Spinal cord (tissue), 9 donors: ENCODE measurements at regions not wholly inside any gene's neighbourhood (a gene's known extent, or its start where the extent isn't known, plus 50 kb on each side); places are given as distances from the start of the nearest gene placed in this dataset.
"Not testable (repeated sequence)": the region's sequence is repeated elsewhere in the genome, so short reads cannot be mapped to it uniquely, and the experiment has no call there.

Experiments
- DNase-seq, 6 donors: peaks; one replicate each; pipeline versions ENCODE4 v3.0.0 to v3.0.0-alpha.2; 2013 to 2015; ENCODE audit warnings: low spot score in 6 of 6, low read depth in 4 of 6
- H3K27ac ChIP-seq: one replicate; pipeline ENCODE4 v1.5.1; 2013; ENCODE audit warnings: low read depth, low read length, control low read depth
- H3K27me3 ChIP-seq: one replicate; pipeline ENCODE4 v1.6.1; 2013; ENCODE audit warnings: low read length; ENCODE audit not compliant: control insufficient read depth, insufficient read depth
- H3K36me3 ChIP-seq: one replicate; pipeline ENCODE4 v1.6.1; 2013; ENCODE audit warnings: low read length; ENCODE audit not compliant: control insufficient read depth, insufficient read depth
- H3K4me1 ChIP-seq: one replicate; pipeline ENCODE4 v1.6.1; 2013; ENCODE audit warnings: low read length; ENCODE audit not compliant: control insufficient read depth, insufficient read depth
- H3K4me3 ChIP-seq: one replicate; pipeline ENCODE4 v1.5.1; 2013; ENCODE audit warnings: low read depth, low read length, control low read depth
- H3K9me3 ChIP-seq: one replicate; pipeline ENCODE4 v1.6.1; 2013; ENCODE audit warnings: low read length; ENCODE audit not compliant: control insufficient read depth, insufficient read depth
- WGBS: methylation state at CpG from one replicate; pipeline ENCODE4 v1.1.5; 2013; ENCODE audit warnings: missing lambda C conversion rate; ENCODE audit not compliant: insufficient coverage; 5-methylcytosine and 5-hydroxymethylcytosine counted together
- donor health status: healthy.

DNA sequence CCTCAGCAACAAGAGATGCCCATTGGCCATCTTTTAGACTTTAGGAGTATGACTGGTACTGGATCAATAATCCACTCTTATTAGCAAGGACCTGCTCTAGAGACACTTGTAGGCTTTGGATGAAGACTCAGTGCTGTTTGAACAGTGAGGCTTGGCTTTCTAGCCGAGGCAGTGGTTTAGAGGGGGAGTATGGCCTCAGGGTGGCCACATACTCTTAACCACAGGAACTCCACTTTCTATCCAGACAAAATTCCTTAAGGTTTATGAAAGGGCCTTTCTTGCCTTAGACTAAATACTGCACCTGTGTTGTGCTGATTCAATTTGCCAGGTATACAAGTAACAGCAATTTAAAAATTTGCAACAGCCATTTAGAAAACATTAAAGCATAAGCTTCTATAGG, 1046.3 kb downstream of the DIPK2A start:
- Histone ChIP-seq H3K4me3 (no peak overlapping the region), H3K27ac (no peak overlapping the region), H3K4me1 (no peaks in the 10 kb centered on the region), H3K36me3 (no peaks in the 10 kb centered on the region), H3K27me3 (no peaks in the 10 kb centered on the region), H3K9me3 (no peaks in the 10 kb centered on the region)
- DNase-seq = no peak
- WGBS = no CpG with 5 or more reads among the region's 1 CpG

DNA sequence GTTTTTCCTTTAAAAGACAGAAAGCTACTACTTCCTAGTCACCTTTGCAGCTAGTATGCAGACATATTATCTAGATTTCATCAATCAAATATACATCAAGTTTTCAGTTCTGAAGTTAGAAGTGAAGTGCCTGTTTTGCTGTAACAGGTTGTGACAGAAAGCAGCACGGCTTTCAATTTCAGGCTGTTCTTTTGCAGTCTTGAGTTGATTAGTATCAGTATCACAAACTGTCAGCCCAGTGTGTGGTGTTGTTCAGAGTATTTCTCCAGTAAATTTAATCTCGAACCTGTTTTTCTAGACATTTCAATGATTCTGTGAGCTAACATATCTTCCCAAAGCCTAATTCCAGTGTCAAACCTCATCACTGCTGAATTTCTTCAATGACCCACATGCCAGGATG, 1050.8 kb downstream of the DIPK2A start:
- Histone ChIP-seq H3K4me3 (no peak overlapping the region), H3K27ac (no peak overlapping the region), H3K4me1 (no peaks in the 10 kb centered on the region), H3K36me3 (no peaks in the 10 kb centered on the region), H3K9me3 (no peaks in the 10 kb centered on the region), H3K27me3 (no peaks in the 10 kb centered on the region)
- DNase-seq = no peak
- 100% methylated on average over 1 of the region's 2 CpGs for WGBS

DNA sequence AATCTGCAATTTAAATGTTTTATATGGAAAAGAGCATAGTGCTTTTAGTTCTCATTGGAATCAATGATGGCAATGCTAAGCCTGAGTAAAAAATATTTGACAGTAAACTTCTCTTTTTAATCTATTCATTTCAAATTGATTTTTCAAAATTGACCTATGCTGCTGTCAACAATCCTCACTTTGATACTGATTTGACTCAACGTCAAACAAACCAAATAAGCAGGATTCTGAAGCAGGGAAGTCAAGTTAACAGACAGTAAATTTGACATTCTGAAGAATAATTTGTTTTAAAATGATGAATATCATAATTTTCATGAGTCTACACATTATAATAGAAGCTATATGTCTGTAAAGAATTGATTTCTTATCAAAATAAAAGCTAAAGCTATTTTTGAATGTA, 1053.1 kb downstream of the DIPK2A start:
- no peaks in the 10 kb centered on the region for H3K9me3 ChIP-seq
- WGBS = no CpG with 5 or more reads among the region's 1 CpG
- H3K36me3 ChIP-seq = no peaks in the 10 kb centered on the region
- no peak overlapping the region for H3K4me3 ChIP-seq
- DNase-seq = no peak
- no peak overlapping the region for H3K27ac ChIP-seq
- no peaks in the 10 kb centered on the region for H3K4me1 ChIP-seq
- H3K27me3 ChIP-seq = no peaks in the 10 kb centered on the region

DNA sequence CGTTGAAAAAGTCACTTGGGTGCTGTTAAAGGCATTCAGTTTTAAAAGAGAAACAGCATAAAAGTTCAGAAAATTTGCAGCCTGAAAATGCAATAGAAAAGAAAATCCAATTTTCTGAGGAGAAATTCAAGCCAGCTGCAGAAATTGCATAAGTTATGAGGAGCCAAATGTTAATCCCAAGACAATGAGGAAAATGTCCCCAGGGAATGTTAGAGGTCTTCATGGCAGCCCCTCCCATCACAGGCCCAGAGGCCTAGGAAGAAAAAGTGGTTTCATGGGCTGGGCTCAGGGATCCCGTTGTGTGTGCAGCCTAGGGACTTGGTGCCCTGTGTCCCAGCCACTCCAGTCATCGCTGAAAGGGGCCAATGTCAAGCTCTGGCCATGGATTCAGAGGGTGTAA, 1055.6 kb downstream of the DIPK2A start:
- WGBS = 63% methylated on average over 3 of the region's 3 CpGs
- not testable (repeated sequence) for H3K27ac ChIP-seq, H3K4me3 ChIP-seq, DNase-seq, H3K9me3 ChIP-seq, H3K4me1 ChIP-seq, H3K36me3 ChIP-seq, H3K27me3 ChIP-seq

DNA sequence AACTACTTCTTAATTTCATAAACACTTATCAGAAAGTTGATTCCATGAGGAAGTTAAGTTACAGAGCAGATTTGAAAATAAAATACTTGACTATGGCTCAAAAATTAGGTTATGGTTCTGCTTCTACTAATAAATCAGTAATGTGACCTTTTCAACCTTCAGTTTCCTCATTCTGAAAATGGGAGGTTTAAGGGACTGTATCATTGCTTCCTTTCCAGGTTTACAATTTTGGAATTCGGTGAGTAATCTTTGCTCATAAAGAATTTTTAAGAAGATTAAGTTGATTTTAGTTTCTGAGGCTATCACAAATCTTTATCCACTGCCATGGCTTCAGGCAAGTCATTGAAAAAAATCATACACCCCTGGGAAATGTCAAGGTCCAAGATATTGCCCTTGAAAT, 1061.2 kb downstream of the DIPK2A start:
- WGBS = no CpG with 5 or more reads among the region's 1 CpG
- Histone ChIP-seq H3K36me3 (no peaks in the 10 kb centered on the region), H3K4me3 (no peak overlapping the region), H3K27me3 (no peaks in the 10 kb centered on the region), H3K27ac (no peak overlapping the region), H3K4me1 (no peaks in the 10 kb centered on the region), H3K9me3 (no peaks in the 10 kb centered on the region)
- DNase-seq = no peak

DNA sequence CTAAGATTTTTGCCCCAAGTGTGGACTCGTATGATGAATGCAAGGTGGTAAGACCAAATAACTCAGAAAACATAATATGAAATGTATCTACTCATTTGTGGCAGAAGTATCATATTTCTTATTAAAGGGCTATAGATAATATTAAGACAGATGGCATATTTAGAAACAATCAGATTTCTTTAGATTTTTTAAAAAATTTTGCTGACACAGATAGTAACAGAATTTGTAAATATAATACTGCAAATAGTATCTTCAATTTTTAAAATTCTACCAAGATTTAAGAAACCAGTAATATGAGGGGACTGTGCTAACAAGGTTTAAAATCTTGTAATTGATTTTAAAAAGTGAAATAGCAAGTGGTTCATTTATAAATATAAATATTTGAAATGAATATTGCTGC, 1064.1 kb downstream of the DIPK2A start:
- no peaks in the 10 kb centered on the region for H3K27me3 ChIP-seq
- DNase-seq = no peak
- H3K27ac ChIP-seq = no peak overlapping the region
- no peaks in the 10 kb centered on the region for H3K9me3 ChIP-seq
- WGBS = no CpG with 5 or more reads among the region's 1 CpG
- H3K36me3 ChIP-seq = no peaks in the 10 kb centered on the region
- H3K4me1 ChIP-seq = no peaks in the 10 kb centered on the region
- H3K4me3 ChIP-seq = no peak overlapping the region

DNA sequence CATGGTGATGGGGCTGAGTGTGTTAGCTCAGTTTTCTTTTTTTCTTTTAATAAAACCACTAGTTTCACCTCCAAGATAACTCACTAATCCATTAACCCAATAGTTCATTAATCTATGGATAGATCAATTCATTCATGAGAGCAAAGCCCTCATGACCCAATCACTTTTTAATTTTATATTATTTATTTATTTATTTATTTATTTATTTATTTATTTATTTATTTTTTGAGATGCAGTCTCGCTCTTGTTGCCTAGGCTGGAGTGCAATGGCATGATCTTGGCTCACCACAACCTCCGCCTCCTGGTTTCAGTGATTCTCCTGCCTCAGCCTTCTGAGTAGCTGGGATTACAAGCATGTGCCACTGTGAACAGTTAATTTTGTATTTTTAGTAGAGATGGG, 1082.4 kb downstream of the DIPK2A start:
- H3K27ac ChIP-seq, H3K36me3 ChIP-seq, H3K4me3 ChIP-seq, DNase-seq, H3K9me3 ChIP-seq, H3K4me1 ChIP-seq, H3K27me3 ChIP-seq: not testable (repeated sequence)
- WGBS = 100% methylated on average over 2 of the region's 2 CpGs

DNA sequence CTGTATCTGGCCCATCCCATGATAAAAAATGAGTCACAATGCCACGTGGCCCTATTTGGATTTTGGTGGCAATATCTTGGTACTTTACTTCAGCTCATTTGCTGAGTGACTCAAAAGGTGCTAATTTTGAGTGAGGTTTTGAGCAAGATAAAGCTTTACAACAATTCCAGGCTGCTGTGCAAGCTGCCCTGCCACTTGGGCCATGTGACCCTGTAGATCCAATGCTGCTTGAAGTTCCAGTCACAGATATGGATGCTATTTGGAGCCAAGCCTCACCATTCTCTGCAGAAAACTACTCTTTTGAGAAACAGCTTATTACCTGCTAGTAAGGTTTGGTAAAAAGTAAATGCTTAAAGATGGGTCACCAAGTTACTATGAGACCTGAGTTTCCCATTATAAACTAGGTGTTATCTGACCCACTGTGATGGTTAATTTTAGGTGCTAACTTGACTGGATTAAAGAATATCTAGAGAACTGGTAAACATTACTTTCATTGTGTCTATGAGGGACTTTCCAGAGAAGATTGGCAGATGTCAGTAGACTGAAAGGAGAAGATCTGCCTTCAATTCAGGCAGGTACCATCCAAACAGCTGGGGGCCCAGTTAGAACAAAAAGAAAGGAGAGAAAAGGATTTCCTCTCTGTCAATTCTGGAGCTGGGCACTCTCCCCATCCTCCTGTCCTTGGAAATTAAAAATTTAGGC, 1083.9 kb downstream of the DIPK2A start:
- no CpG with 5 or more reads among the region's 1 CpG for WGBS
- no peaks in the 10 kb centered on the region for H3K36me3 ChIP-seq
- H3K9me3 ChIP-seq = no peaks in the 10 kb centered on the region
- no peak overlapping the region for H3K27ac ChIP-seq
- H3K4me3 ChIP-seq = no peak overlapping the region
- no peaks in the 10 kb centered on the region for H3K4me1 ChIP-seq
- DNase-seq = no peak
- no peaks in the 10 kb centered on the region for H3K27me3 ChIP-seq

DNA sequence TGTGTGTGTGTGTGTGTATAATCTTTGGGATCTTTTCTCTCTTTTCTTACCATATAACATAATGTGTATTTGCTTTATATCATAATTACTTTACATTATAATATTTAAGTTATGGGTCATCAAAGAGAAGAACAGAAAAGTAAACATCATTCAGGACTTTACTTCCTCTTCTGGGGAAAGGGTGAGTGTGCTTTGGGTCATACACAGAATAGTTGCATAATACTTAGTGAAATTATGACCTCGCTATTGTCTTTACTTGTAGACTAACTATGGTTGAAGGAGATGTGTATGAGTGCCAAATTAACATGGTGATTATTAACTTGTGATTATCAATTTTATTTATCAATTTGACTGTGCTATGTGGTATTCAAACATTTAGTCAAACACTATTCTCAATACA, 1086.9 kb downstream of the DIPK2A start:
- H3K36me3 ChIP-seq = no peaks in the 10 kb centered on the region
- WGBS = no CpG with 5 or more reads among the region's 1 CpG
- H3K27me3 ChIP-seq = no peaks in the 10 kb centered on the region
- no peak for DNase-seq
- no peak overlapping the region for H3K4me3 ChIP-seq
- H3K9me3 ChIP-seq = peaks cover 5% of the 10 kb centered on the region
- H3K27ac ChIP-seq = no peak overlapping the region
- H3K4me1 ChIP-seq = no peaks in the 10 kb centered on the region

DNA sequence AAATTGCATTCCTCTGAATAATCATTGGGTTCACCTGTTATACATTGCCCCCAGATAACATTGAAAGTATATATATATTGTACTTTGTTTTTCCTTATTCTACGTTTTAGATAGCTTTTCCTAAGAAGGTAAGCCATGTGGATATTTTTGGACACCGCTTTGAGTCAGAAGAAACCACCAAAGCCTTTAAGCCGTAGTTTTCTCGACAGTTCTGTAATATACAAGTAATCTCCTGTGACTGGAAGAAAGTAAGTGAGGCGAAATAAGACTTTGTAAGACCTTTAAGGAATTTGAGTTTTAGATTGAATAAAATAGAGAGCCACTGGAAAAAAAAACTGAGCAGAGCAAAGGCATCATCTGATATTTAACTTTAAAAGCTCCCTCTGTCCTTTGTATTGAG, 1092.0 kb downstream of the DIPK2A start:
- 100% methylated on average over 1 of the region's 5 CpGs for WGBS
- DNase-seq = no peak

More for the DNA sequence above, 1092.0 kb downstream of the DIPK2A start:
- H3K27me3 ChIP-seq = no peaks in the 10 kb centered on the region
- no peaks in the 10 kb centered on the region for H3K4me1 ChIP-seq
- no peak overlapping the region for H3K27ac ChIP-seq
- H3K36me3 ChIP-seq = no peaks in the 10 kb centered on the region
- no peak overlapping the region for H3K4me3 ChIP-seq
- peaks cover 5% of the 10 kb centered on the region for H3K9me3 ChIP-seq
